ENCODE measurements at regions not wholly inside any gene's neighbourhood (a gene's known extent, or its start where the extent isn't known, plus 50 kb on each side); places are given as distances from the start of the nearest gene placed in this dataset.
"Not testable (repeated sequence)": the region's sequence is repeated elsewhere in the genome, so short reads cannot be mapped to it uniquely, and the experiment has no call there.

- not testable (repeated sequence) for TF ChIP-seq CTCF, POLR2A, EP300 (IDR thresholded peaks at IDR 0.05)
Observed at GRCh38 chr14:86110871-86111270, 580.9 kb downstream of the FLRT2 start.
